Gastroesophageal sphincter (tissue), 4 donors: ENCODE measurements at regions not wholly inside any gene's neighbourhood (a gene's known extent, or its start where the extent isn't known, plus 50 kb on each side); places are given as distances from the start of the nearest gene placed in this dataset.

ENCODE experiments used
- ATAC-seq: fragments of 150-250 bp; one replicate; pipeline ENCODE4 v1.9.1; 2016; ENCODE audit warnings: mild to moderate bottlenecking, moderate library complexity
- H3K27ac ChIP-seq, 4 donors: fragments of 200-600 bp; sonication (generic) in 3 of 4; 1 replicate in 3 of 4; 2 replicates in 1 of 4; pipeline ENCODE4 v1.5.1; 2016 to 2019
- H3K27me3 ChIP-seq: fragments of 200-600 bp; sonication (generic); one replicate; pipeline ENCODE4 v1.5.1; 2019
- H3K36me3 ChIP-seq, 2 donors: fragments of 200-600 bp; sonication (generic); one replicate each; pipeline ENCODE4 v1.5.1; 2019; ENCODE audit warnings: control low read depth in 1 of 2
- H3K4me1 ChIP-seq, 3 donors: fragments of 200-600 bp; sonication (generic); 1 replicate in 2 of 3; 2 replicates in 1 of 3; pipeline ENCODE4 v1.5.1; 2016 to 2019; ENCODE audit warnings: control low read depth in 2 of 3
- H3K4me3 ChIP-seq, 2 donors: fragments of 200-600 bp; sonication (generic); one replicate each; pipeline ENCODE4 v1.5.1; 2019; ENCODE audit warnings: mild to moderate bottlenecking in 1 of 2, moderate library complexity in 1 of 2
- H3K9me3 ChIP-seq, 3 donors: fragments of 200-600 bp; sonication (generic); one replicate each; pipeline ENCODE4 v1.5.1; 2017 to 2019; ENCODE audit warnings: control low read depth in 2 of 3
- EP300 ChIP-seq: sonication (generic); formaldehyde crosslinking; IDR thresholded peaks from one replicate; pipeline ENCODE4 v1.6.1; 2017; ENCODE audit warnings: antibody characterized with exemption, mild to moderate bottlenecking
- POLR2A ChIP-seq, 2 donors: fragments of 450-650 bp; IDR thresholded peaks; one replicate each; pipeline ENCODE4 v1.6.1; 2017; ENCODE audit warnings: antibody characterized with exemption in 2 of 2, mild to moderate bottlenecking in 2 of 2, moderate library complexity in 1 of 2
- POLR2AphosphoS5 ChIP-seq: sonication (generic); formaldehyde crosslinking; IDR thresholded peaks from one replicate; pipeline ENCODE4 v1.6.1; 2017; ENCODE audit warnings: antibody characterized with exemption
- WGBS, 2 donors: methylation state at CpG; one replicate each; pipeline ENCODE4 v1.1.5; 2018; ENCODE audit warnings: low coverage in 1 of 2; 5-methylcytosine and 5-hydroxymethylcytosine counted together
- TF ChIP-seq, protein P1 (sequence below), 4 experiments: fragments of 200-600 bp in 2 of 4; fragments of 450-650 bp in 2 of 4; sonication (generic) in 1 of 4; IDR thresholded peaks; one replicate each; pipeline ENCODE4 v1.5.1; 2017 to 2019; ENCODE audit warnings: antibody characterized with exemption in 4 of 4, mild to moderate bottlenecking in 2 of 4, moderate library complexity in 2 of 4

DNA sequence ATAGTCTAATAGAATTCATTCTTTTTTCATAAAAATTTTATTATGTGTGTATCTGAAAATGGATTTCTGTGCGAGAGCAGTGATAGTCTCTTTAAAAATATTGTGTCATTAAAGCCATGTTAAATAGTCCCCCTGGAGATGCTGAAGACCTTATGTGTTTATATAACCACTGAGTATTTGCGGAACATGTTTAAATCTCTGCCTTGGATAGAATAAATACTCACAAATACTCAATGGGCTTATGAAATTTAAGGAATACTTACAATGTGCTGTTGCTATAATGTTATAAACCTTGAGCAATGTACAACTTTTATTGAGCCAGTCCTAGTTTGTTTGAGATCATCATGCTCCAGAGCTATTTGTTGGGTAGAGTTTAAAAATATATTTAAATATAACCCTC, 226.0 kb downstream of the SNAPC1 start:
- Histone ChIP-seq H3K27ac (no peak overlapping the region), H3K4me3 (no peak overlapping the region), H3K4me1 (no peaks in the 10 kb centered on the region), H3K27me3 (no peaks in the 10 kb centered on the region), H3K36me3 (no peaks in the 10 kb centered on the region), H3K9me3 (no peaks in the 10 kb centered on the region)
- ATAC-seq = no peak
- 29 to 46% methylated on average over 2 of the region's 2 CpGs for WGBS, 2 donors
- TF ChIP-seq EP300 (no peak), POLR2AphosphoS5 (no peak), POLR2A (IDR thresholded peaks at IDR 0.05) (no peak)
- TF ChIP-seq, protein P1, sequence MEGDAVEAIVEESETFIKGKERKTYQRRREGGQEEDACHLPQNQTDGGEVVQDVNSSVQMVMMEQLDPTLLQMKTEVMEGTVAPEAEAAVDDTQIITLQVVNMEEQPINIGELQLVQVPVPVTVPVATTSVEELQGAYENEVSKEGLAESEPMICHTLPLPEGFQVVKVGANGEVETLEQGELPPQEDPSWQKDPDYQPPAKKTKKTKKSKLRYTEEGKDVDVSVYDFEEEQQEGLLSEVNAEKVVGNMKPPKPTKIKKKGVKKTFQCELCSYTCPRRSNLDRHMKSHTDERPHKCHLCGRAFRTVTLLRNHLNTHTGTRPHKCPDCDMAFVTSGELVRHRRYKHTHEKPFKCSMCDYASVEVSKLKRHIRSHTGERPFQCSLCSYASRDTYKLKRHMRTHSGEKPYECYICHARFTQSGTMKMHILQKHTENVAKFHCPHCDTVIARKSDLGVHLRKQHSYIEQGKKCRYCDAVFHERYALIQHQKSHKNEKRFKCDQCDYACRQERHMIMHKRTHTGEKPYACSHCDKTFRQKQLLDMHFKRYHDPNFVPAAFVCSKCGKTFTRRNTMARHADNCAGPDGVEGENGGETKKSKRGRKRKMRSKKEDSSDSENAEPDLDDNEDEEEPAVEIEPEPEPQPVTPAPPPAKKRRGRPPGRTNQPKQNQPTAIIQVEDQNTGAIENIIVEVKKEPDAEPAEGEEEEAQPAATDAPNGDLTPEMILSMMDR (IDR thresholded peaks at IDR 0.05) = no peak

DNA sequence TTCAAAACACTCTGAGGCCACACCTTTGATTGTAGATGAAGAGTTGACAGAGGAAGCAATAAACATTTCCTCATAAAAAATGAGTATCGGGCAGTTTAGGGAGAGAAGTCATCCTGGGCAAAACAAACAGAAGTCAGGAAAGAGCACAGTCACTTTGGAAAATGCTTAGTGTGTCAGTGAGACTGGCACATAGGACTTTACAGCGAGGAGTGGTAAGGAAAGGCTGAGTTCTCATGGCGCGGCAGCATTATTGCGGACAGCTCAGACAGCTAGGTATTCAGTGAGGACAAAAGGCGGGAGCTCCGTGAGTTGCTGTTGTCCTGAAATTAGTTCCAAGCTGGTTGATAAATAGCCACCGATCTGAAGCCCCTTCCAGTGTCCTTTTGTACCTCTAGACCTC, 229.9 kb downstream of the SNAPC1 start:
- TF ChIP-seq POLR2AphosphoS5 (no peak), EP300 (no peak), POLR2A (IDR thresholded peaks at IDR 0.05) (no peak)
- TF ChIP-seq, protein P1 (IDR thresholded peaks at IDR 0.05) = no peak
- WGBS, 2 donors = 76 to 90% methylated on average over 2 to 8 of the region's 8 CpGs
- Histone ChIP-seq H3K27me3 (no peaks in the 10 kb centered on the region), H3K36me3 (no peaks in the 10 kb centered on the region), H3K4me3 (no peak overlapping the region), H3K4me1 (no peaks in the 10 kb centered on the region), H3K27ac (no peak overlapping the region), H3K9me3 (no peaks in the 10 kb centered on the region)
- ATAC-seq = no peak

DNA sequence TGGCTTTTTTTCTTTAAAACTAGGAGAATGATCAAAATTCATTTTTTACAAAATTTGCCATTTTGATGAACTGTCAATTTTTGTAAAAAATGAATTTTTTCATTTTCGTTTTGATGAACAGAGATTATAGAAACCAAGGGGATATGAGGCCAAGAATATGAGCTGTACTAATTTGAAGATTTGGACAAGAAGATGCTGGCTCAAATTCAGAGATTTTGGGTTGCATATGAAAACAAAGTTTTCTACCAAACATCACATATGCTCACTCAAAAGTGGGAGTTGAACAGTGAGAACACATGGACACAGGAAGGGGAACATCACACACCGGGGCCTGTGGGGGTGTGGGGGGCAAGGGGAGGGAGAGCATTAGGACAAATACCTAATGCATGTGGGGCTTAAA, 230.7 kb downstream of the SNAPC1 start:
- 50 to 74% methylated on average over 2 of the region's 2 CpGs for WGBS, 2 donors
- Histone ChIP-seq H3K9me3 (no peaks in the 10 kb centered on the region), H3K4me3 (no peak overlapping the region), H3K27ac (no peak overlapping the region), H3K4me1 (no peaks in the 10 kb centered on the region), H3K27me3 (no peaks in the 10 kb centered on the region), H3K36me3 (no peaks in the 10 kb centered on the region)
- no peak for TF ChIP-seq POLR2A (IDR thresholded peaks at IDR 0.05)
- no peak for ATAC-seq

DNA sequence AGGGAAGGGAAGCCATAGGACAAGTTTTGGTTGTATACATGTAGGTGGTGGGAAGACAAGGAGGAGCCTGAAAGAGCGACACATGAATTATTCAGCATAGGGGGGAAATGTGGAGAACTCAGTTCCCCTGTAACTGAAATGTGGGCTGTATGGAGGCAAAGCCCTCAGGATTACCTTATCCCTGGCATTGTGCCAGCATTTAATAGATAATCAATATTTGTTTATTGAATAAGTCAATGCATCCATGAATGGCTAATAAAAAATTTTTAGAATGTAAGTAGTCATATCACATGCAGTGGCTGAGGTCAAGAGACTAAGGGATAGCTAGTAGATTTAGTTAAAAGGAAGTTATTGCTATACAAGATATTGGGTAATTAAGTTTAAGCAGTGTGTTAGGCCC, 232.4 kb downstream of the SNAPC1 start:
- no peak for ATAC-seq
- Histone ChIP-seq H3K36me3 (no peaks in the 10 kb centered on the region), H3K9me3 (no peaks in the 10 kb centered on the region), H3K27ac (no peak overlapping the region), H3K4me1 (no peaks in the 10 kb centered on the region), H3K27me3 (no peaks in the 10 kb centered on the region), H3K4me3 (no peak overlapping the region)
- 88 to 100% methylated on average over 1 of the region's 1 CpG for WGBS, 2 donors
- TF ChIP-seq, protein P1 (IDR thresholded peaks at IDR 0.05) = no peak
- TF ChIP-seq EP300 (no peak), POLR2AphosphoS5 (no peak), POLR2A (IDR thresholded peaks at IDR 0.05) (no peak)

DNA sequence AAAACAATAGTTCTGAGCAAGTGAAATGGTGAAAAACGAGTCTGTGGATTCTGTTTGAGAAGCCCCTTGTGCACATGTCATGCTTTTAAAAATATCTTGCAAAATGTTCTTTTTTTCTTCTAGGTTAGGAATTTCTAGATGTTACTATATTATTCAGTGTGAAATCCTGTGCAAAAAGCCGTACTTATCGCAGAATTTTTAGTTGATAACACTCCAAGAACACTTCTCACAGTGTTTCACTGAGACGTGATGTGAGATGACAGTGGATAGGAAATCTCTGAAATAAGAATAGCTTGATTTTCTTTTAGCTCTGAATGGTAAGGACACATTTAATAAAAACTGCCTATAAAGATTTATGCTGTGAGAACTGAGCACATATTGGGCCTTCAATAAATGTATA, 234.5 kb downstream of the SNAPC1 start:
- no peak for ATAC-seq
- no peak overlapping the region for H3K27ac ChIP-seq
- H3K36me3 ChIP-seq = no peaks in the 10 kb centered on the region
- no peaks in the 10 kb centered on the region for H3K4me1 ChIP-seq
- no peaks in the 10 kb centered on the region for H3K9me3 ChIP-seq
- no peak overlapping the region for H3K4me3 ChIP-seq
- 77 to 90% methylated on average over 4 of the region's 4 CpGs for WGBS, 2 donors
- TF ChIP-seq POLR2AphosphoS5 (no peak), POLR2A (IDR thresholded peaks at IDR 0.05) (no peak)
- TF ChIP-seq, protein P1 (IDR thresholded peaks at IDR 0.05) = no peak
- no peaks in the 10 kb centered on the region for H3K27me3 ChIP-seq

DNA sequence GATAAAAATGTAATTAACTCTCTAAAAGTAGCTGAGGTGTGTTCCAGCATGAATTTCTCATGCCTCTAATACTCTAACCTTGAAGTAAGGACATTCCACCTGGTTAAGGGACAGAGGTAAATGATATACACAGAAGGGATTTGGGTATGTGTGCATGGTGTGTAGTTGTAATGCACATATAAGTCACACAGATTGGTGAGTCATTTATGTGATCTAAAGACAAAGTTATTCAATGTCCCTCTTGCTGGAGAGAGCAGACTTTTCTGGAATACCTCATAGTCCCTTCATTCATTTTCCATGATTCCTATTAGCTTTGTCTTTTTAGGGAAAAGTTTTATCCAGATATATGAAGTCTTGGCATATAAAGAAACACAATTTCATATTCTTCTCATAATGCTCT, 234.9 kb downstream of the SNAPC1 start:
- H3K9me3 ChIP-seq = no peaks in the 10 kb centered on the region
- H3K4me3 ChIP-seq = no peak overlapping the region
- H3K27me3 ChIP-seq = no peaks in the 10 kb centered on the region
- no peaks in the 10 kb centered on the region for H3K36me3 ChIP-seq
- no peak for TF ChIP-seq EP300
- no peak for TF ChIP-seq POLR2A (IDR thresholded peaks at IDR 0.05)
- no peak for TF ChIP-seq POLR2AphosphoS5
- TF ChIP-seq, protein P1 (IDR thresholded peaks at IDR 0.05) = no peak
- no peak overlapping the region for H3K27ac ChIP-seq
- H3K4me1 ChIP-seq = no peaks in the 10 kb centered on the region
- ATAC-seq = no peak
